Glomerular endothelial cell (primary cell): ENCODE measurements at regions not wholly inside any gene's neighbourhood (a gene's known extent, or its start where the extent isn't known, plus 50 kb on each side); places are given as distances from the start of the nearest gene placed in this dataset.
"Not testable (repeated sequence)": the region's sequence is repeated elsewhere in the genome, so short reads cannot be mapped to it uniquely, and the experiment has no call there.

Experiments
- DNase-seq: peaks from one replicate; pipeline ENCODE4 v3.0.0-alpha.2; 2011; ENCODE audit warnings: low read depth, low spot score; ENCODE audit errors: extremely low read depth

DNA sequence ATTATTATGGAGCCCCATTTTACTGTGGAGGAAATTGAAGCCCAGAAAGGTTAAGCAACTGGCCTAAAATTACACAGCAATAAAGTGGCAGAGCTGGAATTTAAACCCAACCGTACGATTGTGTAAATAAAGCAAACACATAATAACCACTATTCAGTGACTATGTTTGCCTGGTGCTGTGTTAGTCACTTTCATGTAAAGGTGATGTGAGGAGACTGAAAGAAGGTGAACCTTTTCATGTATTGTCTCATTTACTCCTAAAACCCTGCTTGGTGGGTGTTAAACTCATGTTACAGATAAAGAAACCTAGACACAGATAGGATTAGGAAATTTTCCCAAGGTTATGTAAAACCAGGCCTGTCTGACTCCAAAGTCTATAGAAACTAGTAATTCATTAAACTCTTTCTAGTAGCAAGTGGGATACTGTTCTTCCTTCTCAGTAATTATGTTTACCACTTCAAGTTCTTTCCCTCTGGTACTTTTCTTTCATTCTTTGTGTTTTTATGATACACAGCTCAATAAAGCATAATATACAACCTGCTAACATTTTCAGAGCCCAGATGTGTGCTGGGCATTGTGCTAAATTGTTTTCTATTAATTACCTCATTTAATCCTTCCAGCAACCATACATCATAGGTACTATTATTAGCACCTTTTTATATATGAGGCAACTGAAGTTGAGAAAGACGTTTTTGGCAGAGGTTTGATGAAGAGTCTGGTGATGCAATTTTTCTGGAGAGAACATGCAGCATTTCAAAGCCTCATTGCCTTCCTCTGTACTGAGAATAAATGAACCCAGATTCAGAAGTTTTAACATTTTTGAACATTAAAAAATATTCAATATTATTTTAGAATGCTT, 202.7 kb downstream of the SPRY1 start:
- no peak for DNase-seq

DNA sequence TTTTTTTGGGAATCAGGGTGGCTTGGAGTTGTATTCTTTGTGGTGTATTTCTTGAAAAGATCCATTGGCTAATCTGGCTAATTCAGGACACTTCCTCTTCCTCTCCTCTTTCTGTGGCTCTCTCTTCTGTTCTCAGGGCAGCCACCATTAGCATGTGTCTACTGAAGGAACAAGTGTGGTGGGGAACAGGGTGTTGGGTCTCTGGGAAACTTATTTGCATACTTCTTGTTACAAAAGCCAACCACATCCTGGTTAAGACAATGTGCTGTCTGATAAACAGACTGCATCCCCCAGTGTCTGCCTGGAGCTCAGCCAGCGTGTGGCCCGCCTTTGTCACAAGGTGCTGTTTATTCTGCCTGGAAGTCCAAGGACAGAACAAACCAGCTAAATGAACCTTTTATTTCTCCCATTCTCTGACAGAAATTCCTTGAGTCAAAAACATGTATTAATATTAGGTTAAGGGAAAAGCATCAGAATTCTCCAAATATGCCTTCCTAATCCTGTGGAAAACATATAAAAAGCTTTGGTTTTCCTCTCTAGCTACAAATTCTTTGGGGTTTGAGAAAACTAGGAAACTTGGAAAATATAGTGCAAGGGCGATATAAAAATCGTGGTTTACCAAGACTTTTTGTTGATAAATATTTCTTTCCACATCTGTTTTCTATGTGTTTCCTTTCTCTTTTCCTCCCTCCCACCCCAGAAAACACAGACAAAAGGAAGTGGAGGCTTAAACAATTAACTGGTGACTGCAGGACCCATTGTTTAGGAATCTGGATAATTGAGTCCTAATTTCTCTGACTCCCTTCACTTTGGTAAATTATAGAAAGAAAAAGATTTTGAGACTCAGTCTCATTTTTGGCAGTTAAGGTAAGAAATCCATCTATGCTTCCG, 203.6 kb downstream of the SPRY1 start:
- peak; percentile 66 for DNase-seq

DNA sequence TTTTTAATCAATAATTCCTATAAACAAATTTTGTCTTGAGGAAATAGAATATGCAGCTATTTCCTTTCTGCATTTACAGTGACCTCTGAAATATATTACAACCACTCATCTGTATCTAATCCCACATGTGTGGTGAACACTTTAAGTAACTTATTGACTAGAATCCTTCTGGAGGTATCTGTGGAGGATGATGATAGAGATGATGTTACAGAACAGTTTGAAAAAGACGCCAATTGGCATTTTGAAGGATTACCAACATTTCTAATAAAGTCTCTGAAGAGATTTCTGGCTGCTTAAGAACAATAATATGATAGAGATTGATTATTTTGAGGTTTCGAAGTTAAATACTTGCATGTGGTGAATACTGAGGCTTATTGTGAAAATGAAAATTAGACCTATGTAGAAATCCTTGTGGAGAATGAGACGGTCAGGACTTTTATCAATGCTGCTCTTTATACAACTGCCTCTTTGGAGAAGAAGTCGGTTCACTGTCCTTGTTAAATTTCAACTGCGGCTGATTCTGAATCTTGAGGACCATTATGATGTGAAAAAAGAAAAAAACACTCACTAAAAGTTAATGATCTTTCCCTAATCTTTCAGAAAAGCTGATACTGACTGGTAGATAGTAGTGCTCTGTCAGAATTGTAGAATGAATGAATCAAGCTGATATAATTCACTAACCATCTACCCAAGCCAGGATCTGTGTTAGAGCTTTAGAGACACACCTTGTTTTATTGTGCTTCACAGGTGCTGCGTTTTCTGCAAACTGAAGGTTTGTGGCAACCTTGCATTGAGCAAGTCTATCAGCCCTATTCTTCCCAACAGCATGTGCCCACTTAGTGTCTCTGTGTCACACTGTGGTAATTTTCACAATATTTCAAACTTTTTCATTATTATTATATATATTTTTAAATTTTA, 204.7 kb downstream of the SPRY1 start:
- DNase-seq: no peak

- DNase-seq: no peak
These were observed 205.4 kb downstream of the SPRY1 start for GRCh38 chr4:123602007-123602406.

DNA sequence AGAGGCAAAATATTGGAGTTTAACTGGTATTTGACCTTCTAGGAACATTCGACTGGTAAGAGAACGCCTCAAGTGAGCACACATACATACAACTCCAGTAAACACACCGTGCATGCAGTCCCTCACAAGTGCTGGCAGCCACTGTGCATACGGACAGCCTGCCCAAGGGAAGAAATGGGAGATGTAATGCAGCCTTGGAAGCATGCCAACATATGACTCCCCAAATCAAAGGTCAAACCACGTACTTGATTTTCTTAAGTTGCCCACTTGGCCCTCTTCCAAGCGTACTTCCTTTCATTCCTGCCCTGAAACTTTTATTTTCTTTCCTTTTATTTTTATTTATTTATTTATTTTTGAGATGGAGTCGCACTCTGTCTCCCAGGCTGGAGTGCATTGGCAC, 206.6 kb downstream of the SPRY1 start:
- DNase-seq: no peak

DNA sequence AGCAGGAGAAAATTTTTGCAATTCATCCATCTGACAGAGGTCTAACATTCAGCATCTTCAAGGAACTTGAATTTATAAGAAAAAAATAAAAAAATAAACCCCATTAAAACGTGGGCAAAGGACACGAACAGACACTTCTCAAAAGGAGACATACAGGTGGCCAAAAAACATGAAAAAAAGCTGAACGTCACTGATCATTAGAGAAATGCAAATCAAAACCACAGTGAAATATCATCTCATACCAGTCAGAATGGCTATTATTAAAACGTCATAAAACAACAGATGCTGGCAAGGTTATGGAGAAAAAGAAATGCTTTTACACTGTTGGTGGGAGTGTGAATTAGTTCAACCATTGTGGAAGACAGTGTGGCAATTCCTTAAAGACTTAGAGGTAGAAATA, 209.2 kb downstream of the SPRY1 start:
- not testable (repeated sequence) for DNase-seq

- DNase-seq: no peak
These were observed 209.7 kb downstream of the SPRY1 start for GRCh38 chr4:123606336-123606735.

DNA sequence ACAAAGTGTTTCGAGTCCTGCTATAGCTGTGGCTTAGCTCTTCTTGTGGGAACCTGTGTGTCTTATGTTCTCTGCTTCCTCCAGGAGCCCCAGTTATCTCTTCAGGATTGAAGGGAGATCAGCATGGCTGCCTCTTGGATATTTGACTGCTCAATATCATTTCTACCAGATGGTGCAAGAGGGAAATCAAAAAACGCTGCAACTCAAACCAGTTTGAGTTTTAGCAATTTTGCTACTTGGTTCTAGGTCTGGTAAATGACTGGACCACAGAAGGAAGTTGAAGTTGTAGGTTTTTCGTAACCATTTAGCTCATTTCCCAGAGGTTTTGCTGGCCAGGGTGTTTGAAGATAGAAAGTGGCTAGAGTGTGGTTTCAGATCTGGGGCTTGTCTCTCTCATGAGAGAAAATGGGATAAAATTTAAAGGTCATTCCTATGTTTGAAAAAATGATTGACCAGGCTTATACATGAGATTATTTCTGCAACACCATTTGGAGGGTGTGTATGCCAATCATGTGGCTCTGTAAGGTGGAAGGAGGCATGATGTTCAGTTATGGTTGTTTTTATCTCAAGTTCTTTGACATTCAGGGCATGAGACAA, 210.4 kb downstream of the SPRY1 start:
- no peak for DNase-seq

- DNase-seq: no peak
These were observed 213.2 kb downstream of the SPRY1 start for GRCh38 chr4:123609829-123610228.

DNA sequence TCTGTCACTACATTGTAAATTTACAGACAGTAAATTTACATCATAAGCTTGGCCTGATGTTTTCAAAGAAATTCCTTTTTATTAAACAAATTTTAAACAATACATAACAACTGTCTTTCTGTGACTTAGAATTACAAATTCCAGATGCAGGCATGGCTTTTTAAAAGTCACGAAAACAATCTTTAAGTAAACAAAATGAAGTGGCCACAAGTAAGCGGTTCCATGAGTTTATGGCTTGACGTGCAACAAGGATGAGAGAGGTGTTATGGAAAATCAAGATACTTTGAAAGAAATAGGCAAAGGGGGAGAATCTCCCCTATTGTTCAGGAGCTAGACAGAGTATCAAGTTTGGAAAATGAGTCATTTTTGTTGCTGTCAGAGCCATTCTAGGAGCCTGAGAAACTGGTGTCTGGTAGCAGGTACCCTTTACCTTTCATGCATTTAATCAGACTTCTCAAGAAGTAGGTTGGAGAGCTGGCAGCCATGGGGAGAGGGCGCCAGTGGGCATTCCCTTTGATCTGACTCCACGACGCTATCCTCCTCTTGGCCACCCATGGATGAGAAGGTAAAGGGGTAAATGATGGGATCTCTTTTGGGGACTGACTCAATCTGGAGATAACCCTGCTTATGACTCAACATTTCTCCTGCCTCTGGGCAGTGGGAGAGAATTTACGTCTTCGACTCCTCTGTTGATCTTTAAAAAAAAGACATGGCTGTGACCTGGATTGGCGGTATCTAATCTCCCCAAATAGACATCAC, 217.2 kb downstream of the SPRY1 start:
- DNase-seq: no peak

DNA sequence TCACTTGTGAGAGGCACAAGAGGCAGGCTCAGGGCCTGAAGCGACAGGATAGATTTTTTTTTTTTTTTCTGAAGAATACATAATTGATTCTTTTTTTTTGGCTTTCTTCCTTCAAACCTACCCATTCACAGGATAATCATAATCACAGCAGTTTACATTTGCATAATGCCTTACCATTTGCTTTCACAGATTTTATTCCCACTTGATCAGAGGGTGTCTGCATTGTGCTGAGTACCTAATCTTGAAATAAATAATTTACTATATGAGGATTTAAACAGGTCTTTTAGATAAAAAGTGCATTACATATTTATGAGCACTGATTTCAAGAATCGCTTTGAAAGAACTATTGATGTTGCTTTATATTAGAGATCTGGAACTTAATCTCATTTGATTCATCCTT, 219.3 kb downstream of the SPRY1 start:
- DNase-seq: no peak

GRCh38 chr4:123616951-123617461, 220.4 kb downstream of the SPRY1 start:
- DNase-seq: peak; percentile 85

- DNase-seq: no peak
These were observed 221.2 kb downstream of the SPRY1 start for GRCh38 chr4:123617791-123618190.

DNA sequence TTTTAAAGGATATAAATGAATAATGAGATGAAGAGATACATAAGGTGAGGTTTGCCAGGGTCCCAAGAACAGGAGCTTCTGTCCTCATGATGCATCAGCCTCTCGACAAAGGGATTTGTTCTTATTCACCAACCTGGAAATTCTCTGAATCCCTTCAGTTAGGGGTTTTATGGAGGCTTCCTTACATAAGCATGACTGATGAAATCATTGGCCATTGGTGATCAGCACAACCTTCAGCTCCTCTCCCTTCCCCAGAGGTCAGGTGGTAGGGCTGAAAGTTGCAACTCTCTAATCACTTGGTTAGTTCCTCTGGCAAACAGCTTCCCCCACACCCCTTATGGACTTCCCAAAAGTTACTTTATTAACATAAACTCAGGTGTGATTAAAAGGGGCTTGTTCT, 222.0 kb downstream of the SPRY1 start:
- DNase-seq: no peak

DNA sequence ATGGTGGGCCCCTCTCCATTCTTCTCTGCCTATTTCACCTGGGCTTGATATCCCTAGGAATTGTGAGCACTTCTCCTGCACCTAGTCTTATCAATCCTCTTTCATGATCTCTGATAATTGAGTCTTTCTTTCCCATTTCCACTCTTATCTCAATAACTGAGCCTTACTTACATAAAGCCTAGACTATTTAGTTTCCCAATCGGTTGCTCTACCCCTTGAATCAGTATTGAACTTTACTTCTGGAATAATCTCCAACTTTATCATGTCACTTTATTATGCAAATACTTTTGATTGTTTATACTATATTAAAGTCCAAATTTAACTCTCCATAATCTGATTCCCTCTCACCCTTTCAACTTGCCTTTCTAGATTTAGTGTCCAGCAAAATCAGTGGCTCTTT, 222.7 kb downstream of the SPRY1 start:
- no peak for DNase-seq

GRCh38 chr4:123619895-123620294, 223.3 kb downstream of the SPRY1 start:
- no peak for DNase-seq

GRCh38 chr4:123621072-123621705, 224.6 kb downstream of the SPRY1 start:
- peak; percentile 47 for DNase-seq

- no peak for DNase-seq
These were observed 226.0 kb downstream of the SPRY1 start for GRCh38 chr4:123622572-123622971.

DNA sequence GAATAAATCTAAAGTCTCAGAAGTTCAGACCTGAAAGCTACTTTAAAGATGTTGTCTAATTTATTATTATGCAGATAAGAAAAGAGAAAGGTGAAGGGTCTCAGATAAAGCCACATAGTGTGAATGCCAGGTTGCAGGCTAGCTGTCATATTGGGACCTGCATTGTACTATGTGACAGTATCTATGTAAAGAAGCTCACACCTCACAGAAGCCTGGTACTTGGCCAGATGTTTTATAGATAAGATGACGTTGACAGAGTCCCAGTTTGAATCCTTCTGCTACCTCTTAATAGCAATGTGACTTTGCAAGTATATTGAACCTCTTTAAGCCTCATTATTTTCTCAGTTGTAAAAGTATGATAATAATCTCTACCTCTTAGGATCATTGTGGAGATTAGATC, 227.0 kb downstream of the SPRY1 start:
- DNase-seq: no peak
